ENCODE measurements at regions not wholly inside any gene's neighbourhood (a gene's known extent, or its start where the extent isn't known, plus 50 kb on each side); places are given as distances from the start of the nearest gene placed in this dataset.

GRCh38 chr4:116387937-116388474 lies 697.4 kb downstream of the TRAM1L1 start:
- ATAC-seq, result no peak
- no peaks in the 10 kb centered on the region for H3K9me3 ChIP-seq (ENCODE audit: low read length)
- DNase-seq (ENCODE audit: low spot score), result no peak
- POLR2A ChIA-PET, result no interaction called here
- H2AFZ ChIP-seq (ENCODE audit: low read length), result no peak overlapping the region
- BruUV-seq (replicated peaks), result no TSS peak
- CTCF ChIA-PET (ENCODE audit: low intra/inter-chr PET ratio, low total read pairs), result no interaction called here
- in situ Hi-C loops (cut with HindIII; ENCODE audit: extremely low pct_ligation_motif_present, low pct_unique_long_range_greater_than_20kb), result no loop called here
- WGBS (ENCODE audit: low lambda C conversion rate), result 0% methylated on average over 2 of the region's 2 CpGs
- TF ChIP-seq ZNF878 (CRISPR knock-in tag; IDR thresholded peaks at IDR 0.05) (no peak), SIN3B (IDR thresholded peaks at IDR 0.05; ENCODE audit: low read length) (no peak), RORA (CRISPR knock-in tag; IDR thresholded peaks at IDR 0.05) (no peak), U2AF1 (optimal IDR thresholded peaks at IDR 0.05; ENCODE audit: low read depth, low read length) (no peak), HOXA7 (CRISPR knock-in tag; IDR thresholded peaks at IDR 0.05) (no peak), RBM39 (IDR thresholded peaks at IDR 0.05; ENCODE audit: low read depth, low read length, poor library complexity, severe bottlenecking) (no peak), SP140L (CRISPR knock-in tag; IDR thresholded peaks at IDR 0.05; ENCODE audit: borderline replicate concordance) (no peak), ZNF12 (CRISPR knock-in tag; IDR thresholded peaks at IDR 0.05) (no peak), ZNF782 (CRISPR knock-in tag; IDR thresholded peaks at IDR 0.05; ENCODE audit: borderline replicate concordance) (no peak), STAG1 (CRISPR knock-in tag; IDR thresholded peaks at IDR 0.05) (no peak), KLF16 (CRISPR knock-in tag; IDR thresholded peaks at IDR 0.05) (no peak), PHF5A (CRISPR knock-in tag; IDR thresholded peaks at IDR 0.05; ENCODE audit: low read depth, unreplicated experiment) (no peak), HMG20B (CRISPR knock-in tag; conservative IDR thresholded peaks at IDR 0.05) (no peak), ISX (CRISPR knock-in tag; conservative IDR thresholded peaks at IDR 0.05) (no peak), ZNF30 (CRISPR knock-in tag; IDR thresholded peaks at IDR 0.05) (no peak), ZMAT3 (CRISPR knock-in tag; conservative IDR thresholded peaks at IDR 0.05) (no peak), U2AF2 (IDR thresholded peaks at IDR 0.05; ENCODE audit: low read depth, low read length) (no peak)
- H3K4me2 ChIP-seq (ENCODE audit: low read depth, low read length), result no peak overlapping the region
- no peaks in the 10 kb centered on the region for H3K27me3 ChIP-seq (ENCODE audit: control insufficient read depth in 1 of 2, insufficient read depth in 2 of 2, low read length in 2 of 2)
- no peak overlapping the region for H3K27ac ChIP-seq (ENCODE audit: extremely low read length, insufficient read depth, low read length)
- no peaks in the 10 kb centered on the region for H3K4me1 ChIP-seq (ENCODE audit: insufficient read depth, low read length)
- no peak overlapping the region for H3K4me3 ChIP-seq (replicated peaks in 1 of 3; ENCODE audit: insufficient read depth in 1 of 3, low read depth in 2 of 3, low read length in 3 of 3)
- no peaks in the 10 kb centered on the region for H3K79me2 ChIP-seq (ENCODE audit: insufficient read depth, low read length)
- no peaks in the 10 kb centered on the region for H4K20me1 ChIP-seq (ENCODE audit: insufficient read depth, low read length)
- H3K9ac ChIP-seq (ENCODE audit: insufficient read depth, low read depth, low read length), result no peak overlapping the region
- FAIRE-seq, result no peak
- intact Hi-C loops (cut with micrococcal nuclease; ENCODE audit: unreplicated experiment), result no loop called here
- no peaks in the 10 kb centered on the region for H3K36me3 ChIP-seq (replicated peaks in 1 of 2; ENCODE audit: control insufficient read depth in 1 of 2, insufficient read depth in 2 of 2, low read length in 2 of 2)

Measured in HepG2 (cell line).